NCI-H1105 treated with DMSO at 0.1 percent for 48 hours (cell line): ENCODE measurements at regions not wholly inside any gene's neighbourhood (a gene's known extent, or its start where the extent isn't known, plus 50 kb on each side); places are given as distances from the start of the nearest gene placed in this dataset.
"Not testable (repeated sequence)": the region's sequence is repeated elsewhere in the genome, so short reads cannot be mapped to it uniquely, and the experiment has no call there.

Experiments
- DNase-seq: peaks from one replicate; lab custom pipeline; 2025; lab: John Stamatoyannopoulos, UW

DNA sequence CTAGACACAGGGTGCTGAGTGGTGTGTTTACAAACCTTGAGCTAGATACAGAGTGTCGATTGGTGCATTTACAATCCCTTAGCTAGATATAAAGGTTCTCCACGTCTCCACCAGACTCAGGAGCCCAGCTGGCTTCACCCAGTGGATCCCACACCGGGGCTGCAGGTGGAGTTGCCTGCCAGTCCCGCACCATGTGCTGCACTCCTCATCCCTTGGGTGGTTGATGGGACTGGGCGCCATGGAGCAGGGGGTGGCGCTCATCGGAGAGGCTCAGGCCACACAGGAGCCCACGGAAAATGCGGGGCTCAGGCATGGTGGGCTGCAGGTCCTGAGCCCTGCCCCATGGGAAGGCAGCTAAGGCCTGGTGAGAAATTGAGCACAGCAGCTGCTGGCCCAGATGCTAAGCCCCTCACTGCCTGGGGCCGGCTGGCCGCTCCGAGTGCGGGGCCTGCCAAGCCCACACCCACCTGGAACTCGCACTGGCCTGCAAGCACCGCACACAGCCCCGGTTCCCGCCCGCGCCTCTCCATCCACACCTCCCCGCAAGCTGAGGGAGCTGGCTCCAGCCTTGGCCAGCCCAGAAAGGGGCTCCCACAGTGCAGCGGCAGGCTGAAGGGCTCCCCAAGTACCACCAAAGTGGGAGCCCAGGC, 418.4 kb downstream of the KIF20B start:
- not testable (repeated sequence) for DNase-seq

DNA sequence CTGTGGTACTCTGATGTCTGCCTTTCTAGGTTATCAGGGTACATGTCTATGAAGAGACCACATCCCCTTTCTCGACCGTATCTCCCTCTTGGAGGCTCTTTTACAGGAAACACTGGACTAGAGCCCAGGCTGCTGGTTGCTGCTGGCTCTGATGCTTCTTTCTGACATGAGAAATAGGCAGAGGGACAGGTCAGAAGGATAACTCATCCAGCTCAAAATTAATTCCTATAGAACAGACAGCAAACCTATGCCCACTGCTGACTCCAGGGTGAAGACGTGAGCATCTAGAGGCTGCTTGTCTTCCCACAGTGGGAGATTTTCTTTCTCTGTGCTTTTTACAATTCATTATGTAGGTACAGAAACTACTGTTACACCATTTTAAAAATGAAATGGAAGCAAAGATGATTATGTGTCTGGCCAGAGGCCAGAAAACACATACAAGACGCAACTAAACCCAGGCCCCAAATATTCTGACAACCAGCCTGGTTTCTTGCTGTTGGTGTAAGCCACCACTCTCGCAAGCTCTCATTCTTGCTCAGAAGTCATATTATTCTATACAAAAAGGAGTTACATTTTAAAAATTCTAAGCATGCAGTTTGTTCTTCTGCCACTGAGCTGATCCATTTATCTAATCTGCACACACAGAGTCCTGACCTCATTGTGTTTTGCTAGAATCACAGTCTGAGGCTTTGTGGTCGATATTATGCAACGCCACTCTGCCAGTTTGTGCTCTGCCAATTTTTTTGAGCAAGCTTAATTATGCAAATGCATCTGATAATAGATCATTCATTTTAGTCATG, 424.3 kb downstream of the KIF20B start:
- DNase-seq, result no peak

DNA sequence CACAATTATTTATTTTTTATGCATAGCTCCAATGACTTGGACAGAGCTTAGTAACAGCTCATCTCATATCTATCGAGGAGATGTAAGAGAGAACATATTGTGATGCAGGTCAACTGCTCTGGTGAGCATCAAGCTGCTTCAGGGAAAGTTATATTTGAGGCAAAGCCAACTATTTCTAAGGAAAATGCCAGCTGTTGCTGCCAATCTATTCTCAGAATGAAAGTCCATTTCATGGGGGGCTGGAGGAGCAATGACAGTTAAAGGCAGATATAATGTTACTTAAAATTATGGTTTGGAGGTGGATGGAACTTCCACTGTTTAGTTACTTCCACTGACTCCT, 424.8 kb downstream of the KIF20B start:
- DNase-seq, result no peak

- DNase-seq, result no peak
Measured at GRCh38 chr10:90130321-90131086, 429.1 kb downstream of the KIF20B start.

DNA sequence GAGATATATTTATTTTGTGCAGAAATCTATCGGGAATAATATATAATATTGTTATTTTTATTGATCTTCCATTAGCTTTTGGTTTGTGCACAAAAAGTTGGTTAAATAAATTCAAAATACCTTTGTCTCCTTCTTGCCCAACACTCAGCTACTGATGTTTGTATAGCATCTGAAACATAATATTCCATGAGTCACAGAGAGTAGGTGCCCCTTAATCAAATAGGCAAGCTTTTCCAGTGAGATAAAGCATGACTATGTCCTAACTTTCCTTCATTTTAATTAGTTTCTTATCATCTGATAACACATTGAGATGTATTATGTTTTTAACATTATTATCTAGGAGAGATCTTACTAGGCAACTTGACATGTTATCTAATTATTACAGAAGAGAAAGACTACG, 432.2 kb downstream of the KIF20B start:
- no peak for DNase-seq

DNA sequence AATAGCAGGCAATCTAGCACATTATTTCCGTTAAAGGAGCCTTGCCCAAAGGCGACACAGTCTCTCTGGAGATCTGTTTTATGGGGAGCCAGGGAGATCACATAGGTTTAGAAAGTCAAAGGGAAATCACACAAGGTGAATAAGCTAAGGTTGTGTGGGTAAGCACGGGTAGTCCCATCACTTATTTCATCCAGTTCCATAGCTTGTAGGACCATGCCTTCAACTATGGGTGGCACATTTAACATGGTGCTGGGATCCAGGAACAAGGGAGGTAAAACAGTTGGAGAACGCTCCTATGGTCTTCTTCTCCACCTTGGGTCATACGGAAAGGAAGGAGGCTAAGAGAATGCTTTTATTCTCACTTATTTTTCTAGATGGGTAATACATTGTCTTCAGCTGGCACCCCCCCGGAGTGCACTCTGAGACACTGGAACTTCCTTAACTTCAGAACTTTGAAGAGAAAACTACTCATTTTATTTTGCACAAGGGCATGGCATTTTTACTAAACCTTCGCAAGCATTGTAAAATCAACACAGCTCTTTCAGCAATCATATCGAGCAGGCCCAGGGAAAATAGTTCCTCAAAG, 435.4 kb downstream of the KIF20B start:
- no peak for DNase-seq

GRCh38 chr10:90138844-90139243, 437.5 kb downstream of the KIF20B start:
- DNase-seq, result no peak

DNA sequence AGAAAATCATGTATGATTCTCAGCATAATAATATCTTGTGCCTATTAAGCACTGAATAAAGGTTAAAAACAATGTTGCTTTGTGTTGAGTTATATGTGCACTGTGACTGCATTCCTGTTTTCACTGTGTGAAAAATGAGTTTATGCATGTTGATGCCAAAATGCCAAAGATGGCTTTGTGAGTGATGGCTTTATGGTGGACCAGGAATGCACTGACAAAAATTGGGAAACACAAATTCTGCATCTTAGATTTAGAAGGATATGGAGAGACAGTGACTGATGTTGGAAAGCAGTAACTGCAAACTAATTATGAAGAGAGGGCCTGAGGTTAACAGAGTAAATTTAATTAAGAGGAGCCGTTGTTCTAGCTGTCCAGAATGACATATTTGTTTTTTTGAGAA, 440.4 kb downstream of the KIF20B start:
- no peak for DNase-seq

DNA sequence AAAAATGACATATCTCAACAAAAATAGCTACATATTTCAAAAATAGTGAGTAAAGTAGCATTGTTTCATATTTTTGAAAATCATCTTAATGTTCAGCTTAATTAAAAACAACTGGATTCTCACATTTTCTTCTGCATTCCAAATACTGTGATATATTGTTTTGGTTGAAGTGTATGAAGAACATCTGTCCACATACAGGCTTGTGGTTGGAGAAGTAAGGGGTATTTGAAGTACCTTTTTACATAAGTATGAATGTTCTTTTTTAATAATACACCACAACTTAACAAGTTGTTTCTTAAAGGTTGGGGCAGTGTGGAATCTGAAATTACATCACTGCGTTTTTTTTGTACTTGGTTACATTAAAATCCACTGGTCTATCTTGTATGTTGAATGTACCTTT, 442.5 kb downstream of the KIF20B start:
- DNase-seq, result no peak

DNA sequence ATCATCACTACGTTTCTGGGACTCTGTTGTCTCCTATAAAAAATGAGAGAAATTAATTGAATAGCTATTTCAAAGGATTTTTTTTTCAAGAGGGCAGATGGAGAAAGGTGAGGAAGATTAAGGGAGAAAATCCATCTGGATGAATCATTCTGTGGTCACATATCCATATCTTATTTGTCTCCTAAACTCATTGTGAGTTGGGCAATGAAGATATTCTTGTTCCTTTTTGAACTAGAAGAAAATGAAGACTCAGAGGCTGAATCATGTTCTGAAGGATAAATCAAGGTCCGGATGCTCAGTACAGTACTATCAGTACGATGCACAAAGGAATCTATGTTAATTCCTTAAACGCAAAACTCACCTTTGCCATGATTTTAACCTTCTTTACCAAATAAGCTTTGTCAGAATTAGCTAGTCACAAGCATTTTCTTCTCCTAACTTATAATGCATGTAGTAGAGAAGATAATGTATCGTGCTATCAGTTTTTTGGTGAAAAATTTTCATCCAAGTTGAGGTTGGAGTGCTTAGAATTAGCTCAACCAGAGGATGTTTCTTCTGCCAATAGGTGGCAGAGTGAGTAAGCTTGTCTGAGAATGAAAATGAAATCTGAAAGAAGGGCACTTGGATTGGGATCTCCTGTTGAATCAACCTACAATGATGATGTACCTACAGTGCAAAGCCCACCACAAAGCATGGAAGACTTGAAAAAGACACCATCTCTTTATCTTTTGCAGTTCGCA, 446.9 kb downstream of the KIF20B start:
- DNase-seq, result peak; percentile 4

DNA sequence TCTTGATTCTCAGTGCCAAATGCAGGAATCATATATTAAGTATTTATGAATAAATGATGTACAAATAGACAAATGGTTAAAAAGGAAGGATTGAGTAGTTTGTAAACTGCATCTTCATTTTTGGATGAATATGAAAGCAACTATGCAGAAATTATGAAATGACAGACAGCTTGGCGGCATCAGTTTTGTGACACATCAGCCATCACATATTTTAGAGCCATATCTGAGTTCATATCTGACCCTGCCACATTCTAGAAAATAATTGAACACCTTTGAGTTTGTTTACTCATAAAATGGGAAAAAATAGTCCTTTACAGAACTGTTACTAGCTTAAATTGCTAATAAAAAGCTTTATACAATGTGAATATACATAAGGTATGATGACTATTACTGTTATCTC, 448.2 kb downstream of the KIF20B start:
- no peak for DNase-seq

GRCh38 chr10:90162271-90162853, 461.0 kb downstream of the KIF20B start:
- DNase-seq, result no peak

- no peak for DNase-seq
Measured at GRCh38 chr10:90167174-90168064, 466.0 kb downstream of the KIF20B start.

- no peak for DNase-seq
Measured at GRCh38 chr10:90168244-90168643, 466.9 kb downstream of the KIF20B start.

GRCh38 chr10:90171014-90171722, 469.8 kb downstream of the KIF20B start:
- DNase-seq, result no peak

- no peak for DNase-seq
Measured at GRCh38 chr10:90174531-90174930, 473.1 kb downstream of the KIF20B start.

- no peak for DNase-seq
Measured at GRCh38 chr10:90175161-90175681, 473.8 kb downstream of the KIF20B start.

DNA sequence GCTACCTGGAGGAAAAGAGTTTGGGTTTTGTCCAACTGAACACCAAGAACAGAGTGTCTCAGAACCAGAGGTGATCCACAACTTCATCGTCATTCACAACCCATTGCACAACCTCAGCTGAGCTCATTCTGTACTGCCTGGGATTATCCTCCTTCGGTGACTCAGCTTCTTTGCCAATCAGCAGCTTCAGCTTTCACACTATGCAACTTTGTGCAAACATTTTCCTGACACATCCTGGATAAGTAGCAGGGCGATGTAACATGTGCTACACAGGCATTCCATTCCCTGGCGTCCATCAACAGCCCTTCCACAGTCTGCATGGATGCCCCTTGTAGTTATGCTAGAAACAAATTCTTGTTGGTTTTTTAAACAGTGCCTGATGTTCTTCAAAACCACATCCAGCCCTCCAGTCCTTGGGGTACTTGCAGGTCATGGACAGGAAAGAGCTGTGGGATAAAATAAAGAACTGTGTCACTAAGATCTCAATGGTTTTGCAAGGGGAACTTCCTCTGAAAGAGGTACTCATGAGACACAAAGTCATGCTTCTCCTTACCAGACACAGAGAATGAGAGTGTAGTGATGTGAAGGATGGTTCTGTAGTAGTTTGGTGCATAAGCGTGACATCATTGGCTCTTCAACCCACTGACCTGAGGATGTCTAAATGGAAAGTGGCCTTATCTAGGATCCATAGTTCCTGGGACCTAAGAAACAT, 478.5 kb downstream of the KIF20B start:
- DNase-seq, result no peak
